Thoracic aorta (tissue), 2 donors: ENCODE measurements at regions not wholly inside any gene's neighbourhood (a gene's known extent, or its start where the extent isn't known, plus 50 kb on each side); places are given as distances from the start of the nearest gene placed in this dataset.

Experiments
- ATAC-seq: fragments of 150-250 bp; one replicate; pipeline ENCODE4 v1.8.0; 2017; ENCODE audit warnings: low read depth; ENCODE audit not compliant: insufficient number of reproducible peaks, low FRiP score
- DNase-seq: peaks from one replicate; pipeline ENCODE4 v3.0.0-alpha.2; 2020; ENCODE audit warnings: low spot score
- H3K27ac ChIP-seq, 2 donors: fragments of 200-600 bp; sonication (generic); 1 replicate in 1 of 2; 2 replicates in 1 of 2; pipeline ENCODE4 v1.5.1; 2016; ENCODE audit warnings: mild to moderate bottlenecking in 2 of 2, moderate library complexity in 2 of 2
- H3K27me3 ChIP-seq: fragments of 200-600 bp; sonication (generic); replicated peaks from 2 replicates; pipeline ENCODE4 v1.6.0; 2016; ENCODE audit warnings: mild to moderate bottlenecking; ENCODE audit not compliant: insufficient read depth
- H3K36me3 ChIP-seq: fragments of 200-600 bp; sonication (generic); one replicate; pipeline ENCODE4 v1.5.1; 2016
- H3K4me1 ChIP-seq, 2 donors: fragments of 200-600 bp; sonication (generic); 1 replicate in 1 of 2; 2 replicates in 1 of 2; pipeline versions ENCODE4 v1.5.1 to v1.6.0; 2016; ENCODE audit warnings: low read depth in 2 of 2, mild to moderate bottlenecking in 1 of 2; ENCODE audit not compliant: control insufficient read depth in 1 of 2
- H3K4me3 ChIP-seq: fragments of 200-600 bp; sonication (generic); 2 replicates; pipeline ENCODE4 v1.5.1; 2016; ENCODE audit warnings: mild to moderate bottlenecking
- H3K9me3 ChIP-seq: fragments of 200-600 bp; sonication (generic); 2 replicates; pipeline ENCODE4 v1.5.1; 2016
- TF ChIP-seq, protein P1 (sequence below): fragments of 200-600 bp; sonication (generic); IDR thresholded peaks from one replicate; pipeline ENCODE4 v1.5.1; 2019; ENCODE audit warnings: antibody characterized with exemption

DNA sequence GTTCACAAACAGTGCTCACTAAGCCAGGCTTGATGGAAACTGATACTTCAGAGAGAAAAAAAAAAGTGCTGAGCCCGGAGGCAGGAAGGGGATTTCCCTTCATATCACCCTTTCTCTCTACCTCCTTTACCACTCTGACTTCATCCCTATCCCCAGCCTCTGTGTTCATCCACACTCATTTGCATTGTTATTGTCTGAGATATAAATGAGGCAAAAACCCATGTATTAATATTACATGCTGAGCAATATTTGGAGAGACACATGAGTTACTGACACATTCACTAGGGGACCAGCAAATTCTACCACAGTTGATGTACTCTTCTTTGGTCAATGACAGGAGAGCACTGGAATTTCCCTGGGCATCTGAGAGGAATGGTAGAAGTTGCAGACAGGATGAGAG, 175.8 kb downstream of the TNFSF18 start:
- DNase-seq (no peak), ATAC-seq (no peak)
- Histone ChIP-seq H3K4me1 (no peaks in the 10 kb centered on the region), H3K27me3 (no peaks in the 10 kb centered on the region), H3K4me3 (no peak overlapping the region), H3K36me3 (no peaks in the 10 kb centered on the region), H3K9me3 (no peaks in the 10 kb centered on the region), H3K27ac (no peak overlapping the region)
- TF ChIP-seq, protein P1, sequence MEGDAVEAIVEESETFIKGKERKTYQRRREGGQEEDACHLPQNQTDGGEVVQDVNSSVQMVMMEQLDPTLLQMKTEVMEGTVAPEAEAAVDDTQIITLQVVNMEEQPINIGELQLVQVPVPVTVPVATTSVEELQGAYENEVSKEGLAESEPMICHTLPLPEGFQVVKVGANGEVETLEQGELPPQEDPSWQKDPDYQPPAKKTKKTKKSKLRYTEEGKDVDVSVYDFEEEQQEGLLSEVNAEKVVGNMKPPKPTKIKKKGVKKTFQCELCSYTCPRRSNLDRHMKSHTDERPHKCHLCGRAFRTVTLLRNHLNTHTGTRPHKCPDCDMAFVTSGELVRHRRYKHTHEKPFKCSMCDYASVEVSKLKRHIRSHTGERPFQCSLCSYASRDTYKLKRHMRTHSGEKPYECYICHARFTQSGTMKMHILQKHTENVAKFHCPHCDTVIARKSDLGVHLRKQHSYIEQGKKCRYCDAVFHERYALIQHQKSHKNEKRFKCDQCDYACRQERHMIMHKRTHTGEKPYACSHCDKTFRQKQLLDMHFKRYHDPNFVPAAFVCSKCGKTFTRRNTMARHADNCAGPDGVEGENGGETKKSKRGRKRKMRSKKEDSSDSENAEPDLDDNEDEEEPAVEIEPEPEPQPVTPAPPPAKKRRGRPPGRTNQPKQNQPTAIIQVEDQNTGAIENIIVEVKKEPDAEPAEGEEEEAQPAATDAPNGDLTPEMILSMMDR = no peak

DNA sequence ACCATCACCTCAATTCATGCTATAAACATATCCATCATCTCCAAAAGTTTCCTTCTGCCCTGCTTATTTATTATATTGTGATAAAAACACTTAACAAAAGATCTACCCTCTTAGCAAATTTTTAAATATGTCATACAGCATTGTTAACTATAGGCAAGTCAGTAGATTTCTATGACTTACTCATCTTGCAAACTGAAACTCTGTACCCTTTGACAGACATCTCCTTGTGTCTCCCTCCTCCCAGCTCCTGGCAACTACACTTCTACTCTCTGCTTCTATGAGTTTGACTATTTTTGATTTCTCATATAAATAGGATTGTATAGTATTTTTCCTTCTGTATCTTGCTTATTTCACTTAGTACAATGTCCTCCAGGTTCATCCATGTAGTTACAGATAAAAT, 174.8 kb downstream of the TNFSF18 start:
- Histone ChIP-seq H3K9me3 (no peaks in the 10 kb centered on the region), H3K36me3 (no peaks in the 10 kb centered on the region), H3K4me3 (no peak overlapping the region), H3K27me3 (no peaks in the 10 kb centered on the region), H3K27ac (no peak overlapping the region), H3K4me1 (no peaks in the 10 kb centered on the region)
- DNase-seq = no peak
- TF ChIP-seq, protein P1 = no peak
- no peak for ATAC-seq

DNA sequence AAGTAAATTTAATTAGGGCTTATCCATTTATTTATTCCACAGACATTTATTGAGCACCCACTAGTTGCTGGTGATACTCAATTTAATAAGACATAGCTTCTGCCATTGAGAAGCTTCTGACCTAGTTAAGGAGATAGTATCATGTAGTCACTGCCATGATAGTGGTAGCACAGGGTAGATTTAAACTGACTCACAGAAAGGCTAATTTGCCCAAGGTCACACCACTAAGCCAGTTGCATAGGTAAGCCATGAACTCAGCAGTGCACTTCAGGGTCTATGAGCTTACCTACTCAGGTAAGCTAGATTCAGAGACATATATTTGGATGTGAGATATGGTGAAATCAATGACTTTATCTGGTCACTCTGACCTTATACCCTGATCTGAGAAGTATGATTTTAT, 168.4 kb downstream of the TNFSF18 start:
- ATAC-seq (no peak), DNase-seq (no peak)
- no peaks in the 10 kb centered on the region for H3K36me3 ChIP-seq
- no peaks in the 10 kb centered on the region for H3K27me3 ChIP-seq
- no peaks in the 10 kb centered on the region for H3K9me3 ChIP-seq
- TF ChIP-seq, protein P1 = no peak
- H3K27ac ChIP-seq = no peak overlapping the region
- H3K4me1 ChIP-seq = no peaks in the 10 kb centered on the region
- H3K4me3 ChIP-seq = no peak overlapping the region

DNA sequence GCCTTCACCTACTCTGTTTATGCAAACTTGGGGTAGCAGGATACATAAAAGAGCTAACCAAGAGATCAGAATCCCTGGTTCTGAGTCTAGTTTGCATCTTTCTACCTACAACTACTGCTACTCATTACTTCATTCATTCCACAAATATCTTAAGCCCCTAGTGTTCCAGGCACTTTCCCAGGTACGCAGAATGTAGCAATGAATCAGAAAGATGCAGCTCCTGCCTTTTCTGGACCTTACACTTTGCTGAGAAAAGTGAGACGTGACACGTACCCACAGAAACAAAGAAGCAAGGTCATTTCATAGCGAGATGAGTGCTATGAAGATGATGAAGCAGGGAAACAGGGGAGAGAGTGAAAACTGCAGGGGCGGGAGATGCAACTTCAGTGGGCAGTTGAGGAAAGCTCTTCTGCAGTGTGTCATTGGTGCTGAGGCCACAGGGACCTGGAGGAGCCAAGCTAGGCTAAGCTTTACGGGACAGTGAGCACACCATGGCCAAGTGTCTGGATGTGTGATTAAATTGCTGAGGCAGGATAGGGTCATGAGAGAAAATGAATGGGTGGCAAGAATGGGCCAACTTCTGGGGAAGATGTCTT, 167.9 kb downstream of the TNFSF18 start:
- ATAC-seq = no peak
- no peak overlapping the region for H3K27ac ChIP-seq
- H3K4me3 ChIP-seq = no peak overlapping the region
- H3K27me3 ChIP-seq = no peaks in the 10 kb centered on the region
- TF ChIP-seq, protein P1 = no peak
- no peaks in the 10 kb centered on the region for H3K9me3 ChIP-seq
- no peak for DNase-seq
- H3K4me1 ChIP-seq = no peaks in the 10 kb centered on the region
- no peaks in the 10 kb centered on the region for H3K36me3 ChIP-seq

DNA sequence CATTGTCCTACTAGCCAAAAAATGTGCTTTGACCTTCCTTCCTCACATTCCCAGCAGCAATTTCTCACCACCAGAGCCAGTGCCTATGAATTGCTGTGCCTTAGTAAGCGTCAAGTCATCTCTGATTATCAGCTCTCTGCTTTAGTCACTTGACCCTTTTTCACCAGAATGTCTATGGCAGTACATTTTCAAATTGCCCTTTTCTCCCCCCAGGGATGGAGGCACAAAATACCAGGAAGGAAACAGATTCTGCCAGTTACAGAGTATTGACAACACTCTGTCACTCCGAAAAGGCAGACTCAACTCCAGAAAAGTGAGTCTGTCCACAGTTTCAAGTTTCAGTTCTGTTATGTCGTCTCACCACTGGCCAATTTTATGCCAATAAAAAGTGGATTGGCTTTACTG, 167.4 kb downstream of the TNFSF18 start:
- DNase-seq = no peak
- no peaks in the 10 kb centered on the region for H3K9me3 ChIP-seq
- H3K4me3 ChIP-seq = no peak overlapping the region
- TF ChIP-seq, protein P1 = no peak
- no peaks in the 10 kb centered on the region for H3K4me1 ChIP-seq
- H3K36me3 ChIP-seq = no peaks in the 10 kb centered on the region
- H3K27me3 ChIP-seq = no peaks in the 10 kb centered on the region
- ATAC-seq = no peak
- H3K27ac ChIP-seq = no peak overlapping the region
